IPS-20b (cell line): ENCODE measurements at regions not wholly inside any gene's neighbourhood (a gene's known extent, or its start where the extent isn't known, plus 50 kb on each side); places are given as distances from the start of the nearest gene placed in this dataset.

Source experiments
- H3K27ac ChIP-seq: one replicate; pipeline ENCODE4 v1.5.1; 2013; ENCODE audit warnings: low read length
- H3K27me3 ChIP-seq: 2 replicates; pipeline ENCODE4 v1.6.1; 2013; ENCODE audit warnings: mild to moderate bottlenecking, low read length, inconsistent platforms; ENCODE audit not compliant: insufficient read depth
- H3K36me3 ChIP-seq: 2 replicates; pipeline ENCODE4 v1.6.1; 2013; ENCODE audit warnings: low read depth, mild to moderate bottlenecking, inconsistent platforms, low read length, moderate library complexity; ENCODE audit not compliant: insufficient read depth
- H3K4me1 ChIP-seq: 2 replicates; pipeline ENCODE4 v1.6.1; 2013; ENCODE audit warnings: mild to moderate bottlenecking, control low read depth, inconsistent platforms, low read length, moderate library complexity; ENCODE audit not compliant: insufficient read depth
- H3K4me3 ChIP-seq: 2 replicates; pipeline ENCODE4 v1.5.1; 2013; ENCODE audit warnings: mild to moderate bottlenecking, low read length, inconsistent platforms
- H3K9ac ChIP-seq: 2 replicates; pipeline ENCODE4 v1.6.1; 2013; ENCODE audit warnings: low read depth, mild to moderate bottlenecking, inconsistent platforms, low read length, moderate library complexity
- H3K9me3 ChIP-seq: 2 replicates; pipeline ENCODE4 v1.6.1; 2013; ENCODE audit warnings: mild to moderate bottlenecking, low read depth, low read length, inconsistent platforms; ENCODE audit not compliant: insufficient read depth

GRCh38 chr13:85236413-85236812 is 562.8 kb downstream of the SLITRK6 start:
- H3K27ac ChIP-seq, result no peak overlapping the region
- H3K36me3 ChIP-seq, result no peaks in the 10 kb centered on the region
- no peaks in the 10 kb centered on the region for H3K9me3 ChIP-seq
- no peaks in the 10 kb centered on the region for H3K4me1 ChIP-seq
- no peaks in the 10 kb centered on the region for H3K27me3 ChIP-seq
- no peak overlapping the region for H3K9ac ChIP-seq
- no peak overlapping the region for H3K4me3 ChIP-seq

DNA sequence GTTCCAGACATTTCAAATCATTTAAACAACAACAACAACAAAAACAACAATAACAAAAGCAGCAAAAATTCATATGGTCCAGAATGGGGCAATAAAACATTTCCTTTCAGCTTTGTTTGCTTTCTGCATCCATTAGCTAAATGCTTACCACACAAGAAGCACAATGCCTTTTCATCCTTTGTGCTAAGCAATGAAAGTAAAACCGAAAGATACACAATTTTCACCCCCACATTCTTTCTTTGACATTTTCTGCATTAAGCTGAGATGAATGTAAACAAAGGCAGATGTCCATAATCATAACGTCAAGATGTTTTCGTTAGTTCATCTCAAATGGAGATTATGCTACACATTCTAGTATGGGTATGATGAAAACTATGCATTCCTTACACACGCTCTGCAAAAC is 568.5 kb downstream of the SLITRK6 start:
- Histone ChIP-seq H3K4me1 (no peaks in the 10 kb centered on the region), H3K36me3 (no peaks in the 10 kb centered on the region), H3K27me3 (no peaks in the 10 kb centered on the region), H3K9me3 (no peaks in the 10 kb centered on the region), H3K27ac (no peak overlapping the region), H3K4me3 (no peak overlapping the region), H3K9ac (no peak overlapping the region)

GRCh38 chr13:85228692-85229091 is 570.5 kb downstream of the SLITRK6 start:
- H3K9me3 ChIP-seq, result no peaks in the 10 kb centered on the region
- no peaks in the 10 kb centered on the region for H3K36me3 ChIP-seq
- H3K27ac ChIP-seq, result no peak overlapping the region
- no peak overlapping the region for H3K9ac ChIP-seq
- H3K4me3 ChIP-seq, result no peak overlapping the region
- H3K4me1 ChIP-seq, result no peaks in the 10 kb centered on the region
- H3K27me3 ChIP-seq, result no peaks in the 10 kb centered on the region

DNA sequence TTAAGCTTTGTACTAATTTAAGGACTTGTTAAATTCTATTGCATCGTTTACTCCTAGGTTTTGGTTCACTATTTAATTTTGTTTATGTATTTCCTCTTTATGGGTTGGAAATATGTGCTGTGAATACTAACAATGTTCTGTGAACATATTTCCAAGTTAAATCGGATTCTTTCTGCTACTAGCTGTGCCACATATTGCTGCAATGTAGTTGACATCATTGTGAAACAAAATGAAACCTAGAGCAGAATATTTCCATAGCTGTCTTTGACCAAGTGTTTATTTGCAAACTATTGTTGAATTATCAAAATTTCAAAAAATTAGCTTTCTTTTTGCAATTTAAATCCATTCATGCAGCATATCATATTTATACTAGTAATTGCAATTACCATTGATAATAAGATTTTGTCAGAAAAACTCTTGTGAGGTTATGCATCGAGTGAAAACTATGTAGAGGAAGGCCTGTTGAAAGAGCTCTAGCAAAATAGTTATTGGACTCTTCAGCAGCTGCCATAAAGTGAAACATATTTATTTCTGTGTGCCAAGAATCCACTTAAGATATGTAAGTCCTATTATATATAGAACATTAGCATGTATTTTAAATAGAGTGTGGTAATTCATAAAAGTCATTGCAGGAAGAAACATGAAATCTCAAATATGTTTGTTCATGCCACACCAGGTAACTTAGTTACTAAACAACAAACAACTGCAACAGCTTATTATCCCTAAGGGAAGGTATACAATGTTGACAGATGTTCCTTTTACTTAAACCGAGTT is 575.1 kb downstream of the SLITRK6 start:
- no peaks in the 10 kb centered on the region for H3K27me3 ChIP-seq
- no peak overlapping the region for H3K9ac ChIP-seq
- H3K36me3 ChIP-seq, result no peaks in the 10 kb centered on the region
- no peak overlapping the region for H3K4me3 ChIP-seq
- H3K9me3 ChIP-seq, result no peaks in the 10 kb centered on the region
- no peaks in the 10 kb centered on the region for H3K4me1 ChIP-seq
- no peak overlapping the region for H3K27ac ChIP-seq

GRCh38 chr13:85216576-85216975 is 582.6 kb downstream of the SLITRK6 start:
- no peaks in the 10 kb centered on the region for H3K9me3 ChIP-seq
- no peak overlapping the region for H3K4me3 ChIP-seq

GRCh38 chr13:85212692-85213091 is 586.5 kb downstream of the SLITRK6 start:
- no peaks in the 10 kb centered on the region for H3K36me3 ChIP-seq
- H3K4me1 ChIP-seq, result no peaks in the 10 kb centered on the region
- no peak overlapping the region for H3K9ac ChIP-seq
- H3K4me3 ChIP-seq, result no peak overlapping the region
- H3K27me3 ChIP-seq, result no peaks in the 10 kb centered on the region
- no peaks in the 10 kb centered on the region; the same call in 1 of the 2 replicates for H3K9me3 ChIP-seq
- H3K27ac ChIP-seq, result no peak overlapping the region

More at GRCh38 chr13:85216576-85216975, 582.6 kb downstream of the SLITRK6 start:
- no peaks in the 10 kb centered on the region for H3K27me3 ChIP-seq
- no peaks in the 10 kb centered on the region for H3K4me1 ChIP-seq
- H3K27ac ChIP-seq, result no peak overlapping the region
- H3K36me3 ChIP-seq, result no peaks in the 10 kb centered on the region
- no peak overlapping the region for H3K9ac ChIP-seq

DNA sequence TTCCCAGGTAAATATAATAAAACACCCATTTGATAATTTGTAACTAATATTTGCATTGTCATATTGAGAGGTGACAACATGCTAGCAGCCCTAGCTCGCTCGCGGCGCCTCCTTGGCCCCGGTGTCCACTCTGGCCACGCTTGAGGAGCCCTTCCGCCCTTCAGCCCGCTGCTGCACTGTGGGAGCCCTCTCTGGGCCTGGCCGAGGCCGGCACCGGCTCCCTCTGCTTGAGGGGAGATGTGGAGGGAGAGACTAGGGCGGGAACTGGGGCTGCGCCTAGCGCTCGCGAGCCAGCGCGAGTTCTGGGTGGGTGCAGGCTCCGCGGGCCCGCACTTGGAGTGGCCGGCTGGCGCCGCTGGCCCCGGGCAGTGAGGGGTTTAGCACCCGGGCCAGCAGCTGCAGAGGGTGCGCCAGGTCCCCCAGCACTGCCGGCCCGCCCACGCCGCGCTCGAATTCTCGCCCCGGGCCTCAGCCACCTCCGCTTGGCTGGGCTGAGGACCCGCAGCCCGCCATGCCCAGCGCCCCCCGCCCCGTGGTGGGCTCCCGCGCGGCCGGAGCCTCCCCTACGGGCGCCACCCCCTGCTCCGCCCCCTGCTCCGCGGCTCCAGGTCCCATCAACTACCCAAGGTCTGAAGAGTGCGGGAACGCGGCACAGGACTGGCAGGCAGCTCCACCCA is 594.4 kb downstream of the SLITRK6 start:
- H3K36me3 ChIP-seq, result no peaks in the 10 kb centered on the region
- no peaks in the 10 kb centered on the region for H3K27me3 ChIP-seq
- no peaks in the 10 kb centered on the region; the same call in 1 of the 2 replicates for H3K9me3 ChIP-seq
- H3K4me1 ChIP-seq, result no peaks in the 10 kb centered on the region
- H3K4me3 ChIP-seq, result no peak overlapping the region
- no peak overlapping the region for H3K27ac ChIP-seq
- H3K9ac ChIP-seq, result no peak overlapping the region

GRCh38 chr13:85197431-85197830 is 601.8 kb downstream of the SLITRK6 start:
- no peaks in the 10 kb centered on the region for H3K36me3 ChIP-seq
- no peak overlapping the region for H3K9ac ChIP-seq
- H3K4me1 ChIP-seq, result no peaks in the 10 kb centered on the region
- no peaks in the 10 kb centered on the region for H3K9me3 ChIP-seq
- no peak overlapping the region for H3K4me3 ChIP-seq
- H3K27ac ChIP-seq, result no peak overlapping the region
- no peaks in the 10 kb centered on the region for H3K27me3 ChIP-seq

DNA sequence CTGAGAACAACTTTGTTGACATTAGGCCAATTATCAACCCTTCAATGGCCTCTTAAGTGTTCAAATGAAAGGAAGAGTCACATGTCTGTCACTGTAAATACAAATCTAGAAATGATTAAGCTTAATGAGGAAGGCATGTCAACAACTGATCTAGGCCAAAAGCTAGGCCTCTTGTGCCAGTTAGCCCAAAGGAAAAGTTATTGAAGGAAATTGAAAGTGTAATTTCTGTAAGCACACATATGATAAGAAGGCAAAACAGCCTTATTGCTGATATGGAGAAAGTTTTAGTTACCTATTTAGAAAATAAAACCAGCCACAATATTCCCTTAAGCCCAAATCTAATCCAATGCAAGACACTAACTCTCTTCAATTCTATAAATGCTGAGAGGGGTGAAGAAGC is 604.7 kb downstream of the SLITRK6 start:
- Histone ChIP-seq H3K27ac (no peak overlapping the region), H3K4me3 (no peak overlapping the region), H3K9me3 (no peaks in the 10 kb centered on the region), H3K4me1 (no peaks in the 10 kb centered on the region), H3K36me3 (no peaks in the 10 kb centered on the region), H3K9ac (no peak overlapping the region), H3K27me3 (no peaks in the 10 kb centered on the region)

DNA sequence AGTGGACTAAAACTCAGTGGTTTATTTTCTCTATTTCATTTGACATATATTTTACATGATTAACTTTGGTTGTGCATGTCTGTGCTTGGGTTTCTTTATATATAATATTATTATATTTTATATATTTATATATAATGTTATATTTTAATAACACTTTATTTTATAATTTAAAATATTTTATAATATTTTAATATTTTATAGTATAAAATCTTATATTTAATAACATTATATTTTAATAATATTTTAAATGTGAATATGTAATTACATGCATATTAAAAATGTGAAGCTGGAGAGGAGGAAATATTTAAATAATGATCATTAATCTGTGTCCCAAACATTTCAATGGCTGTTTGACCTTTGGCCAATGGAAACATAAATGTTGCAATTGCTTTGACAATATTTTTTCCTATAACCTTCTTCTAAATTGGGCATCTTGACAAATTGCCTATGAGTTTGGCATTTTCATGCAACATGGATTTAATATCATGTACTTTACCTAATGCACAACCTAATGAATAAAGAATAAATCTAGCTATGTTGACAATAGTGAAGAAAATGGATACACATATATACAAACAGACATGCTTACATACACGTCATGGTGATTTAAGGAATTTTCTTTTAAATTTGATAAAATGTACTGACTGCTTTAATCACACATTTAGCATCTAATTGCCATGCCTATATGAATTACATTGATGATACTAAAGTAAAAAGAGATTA is 607.1 kb downstream of the SLITRK6 start:
- no peaks in the 10 kb centered on the region for H3K27me3 ChIP-seq
- H3K4me3 ChIP-seq, result no peak overlapping the region
- H3K36me3 ChIP-seq, result no peaks in the 10 kb centered on the region
- no peak overlapping the region for H3K9ac ChIP-seq
- no peak overlapping the region for H3K27ac ChIP-seq
- H3K4me1 ChIP-seq, result no peaks in the 10 kb centered on the region
- H3K9me3 ChIP-seq, result no peaks in the 10 kb centered on the region

- Histone ChIP-seq H3K36me3 (no peaks in the 10 kb centered on the region), H3K27me3 (no peaks in the 10 kb centered on the region)
These were observed 612.7 kb downstream of the SLITRK6 start for GRCh38 chr13:85186356-85187045.

More at GRCh38 chr13:85186356-85187045, 612.7 kb downstream of the SLITRK6 start:
- no peak overlapping the region for H3K4me3 ChIP-seq
- H3K4me1 ChIP-seq, result no peaks in the 10 kb centered on the region
- H3K9ac ChIP-seq, result no peak overlapping the region
- H3K27ac ChIP-seq, result no peak overlapping the region
- peaks cover under 1% of the 10 kb centered on the region; the same call in 1 of the 2 replicates for H3K9me3 ChIP-seq
